Mammary epithelial cell (primary cell): ENCODE measurements at regions not wholly inside any gene's neighbourhood (a gene's known extent, or its start where the extent isn't known, plus 50 kb on each side); places are given as distances from the start of the nearest gene placed in this dataset.

ENCODE experiments used
- EZH2 ChIP-seq: IDR thresholded peaks from 2 replicates; pipeline ENCODE4 v1.6.1; 2012; ENCODE audit warnings: low read length, inconsistent platforms, borderline replicate concordance
- TF ChIP-seq, protein P1 (sequence below), 2 donors: IDR thresholded peaks in 1 of 2; conservative IDR thresholded peaks in 1 of 2; 2 replicates each; pipeline ENCODE4 v1.5.1; 2011 to 2012; ENCODE audit warnings: inconsistent platforms in 2 of 2, low read length in 2 of 2, mild to moderate bottlenecking in 2 of 2, control low read depth in 1 of 2, low read depth in 1 of 2; ENCODE audit not compliant: insufficient read depth in 1 of 2; ENCODE audit errors: extremely low read depth in 1 of 2

DNA sequence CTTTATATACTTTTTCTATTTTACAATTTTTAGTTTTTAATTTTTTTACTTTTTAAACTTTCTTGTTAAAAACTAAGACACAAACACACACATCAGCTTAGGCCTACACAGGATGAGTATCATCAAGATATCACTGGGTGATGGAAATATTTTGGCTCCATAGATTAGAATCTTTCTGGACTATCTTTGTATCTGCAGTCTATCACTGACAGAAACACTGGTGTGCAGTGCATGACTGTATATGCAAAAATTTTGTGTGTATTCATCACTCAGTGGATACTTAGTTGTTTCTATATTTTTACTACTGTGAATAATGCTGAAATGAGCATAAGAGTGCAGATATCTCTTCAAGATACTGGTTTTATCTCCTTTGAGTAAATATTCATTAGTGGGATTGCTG, 68.0 kb upstream of the GPC6 start:
- TF ChIP-seq, protein P1, sequence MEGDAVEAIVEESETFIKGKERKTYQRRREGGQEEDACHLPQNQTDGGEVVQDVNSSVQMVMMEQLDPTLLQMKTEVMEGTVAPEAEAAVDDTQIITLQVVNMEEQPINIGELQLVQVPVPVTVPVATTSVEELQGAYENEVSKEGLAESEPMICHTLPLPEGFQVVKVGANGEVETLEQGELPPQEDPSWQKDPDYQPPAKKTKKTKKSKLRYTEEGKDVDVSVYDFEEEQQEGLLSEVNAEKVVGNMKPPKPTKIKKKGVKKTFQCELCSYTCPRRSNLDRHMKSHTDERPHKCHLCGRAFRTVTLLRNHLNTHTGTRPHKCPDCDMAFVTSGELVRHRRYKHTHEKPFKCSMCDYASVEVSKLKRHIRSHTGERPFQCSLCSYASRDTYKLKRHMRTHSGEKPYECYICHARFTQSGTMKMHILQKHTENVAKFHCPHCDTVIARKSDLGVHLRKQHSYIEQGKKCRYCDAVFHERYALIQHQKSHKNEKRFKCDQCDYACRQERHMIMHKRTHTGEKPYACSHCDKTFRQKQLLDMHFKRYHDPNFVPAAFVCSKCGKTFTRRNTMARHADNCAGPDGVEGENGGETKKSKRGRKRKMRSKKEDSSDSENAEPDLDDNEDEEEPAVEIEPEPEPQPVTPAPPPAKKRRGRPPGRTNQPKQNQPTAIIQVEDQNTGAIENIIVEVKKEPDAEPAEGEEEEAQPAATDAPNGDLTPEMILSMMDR (conservative IDR thresholded peaks at IDR 0.05 in 1 of 2, IDR thresholded peaks at IDR 0.05 in 1 of 2; ENCODE audit: extremely low read depth in 1 of 2, insufficient read depth in 1 of 2, low read depth in 1 of 2, low read length in 2 of 2): no peak
- TF ChIP-seq EZH2: no peak
